Caco-2 (cell line): ENCODE measurements at regions not wholly inside any gene's neighbourhood (a gene's known extent, or its start where the extent isn't known, plus 50 kb on each side); places are given as distances from the start of the nearest gene placed in this dataset.

Source experiments
- BruUV-seq: library from RNA; stranded (reverse); fragments of 400-500 nt; replicated peaks from 2 replicates; lab custom pipeline; 2021; lab: Mats Ljungman, UMichigan
- CTCF ChIA-PET: fragments of 300-600 bp; sonication (Branson Sonifier 250); formaldehyde crosslinking; loops from one replicate; lab custom pipeline; 2022; ENCODE audit warnings: antibody characterized with exemption; lab: Charles Lee
- POLR2A ChIA-PET: fragments of 300-600 bp; sonication (Branson Sonifier 250); formaldehyde crosslinking; loops from one replicate; lab custom pipeline; 2022; ENCODE audit warnings: antibody characterized with exemption; lab: Charles Lee
- DNase-seq, 2 experiments: peaks; one replicate each; pipeline versions ENCODE4 v3.0.0 to v3.0.0-alpha.2; 2020 to 2022
- H3K27me3 ChIP-seq: replicated peaks from 2 replicates; pipeline ENCODE4 v1.6.0; 2011; ENCODE audit warnings: low read length; ENCODE audit not compliant: control insufficient read depth, insufficient read depth
- H3K36me3 ChIP-seq: 2 replicates; pipeline ENCODE4 v1.5.1; 2011; ENCODE audit warnings: low read length; ENCODE audit not compliant: control insufficient read depth, insufficient read depth
- H3K4me1 ChIP-seq: fragments of 250-450 bp; sonication (Bioruptor Pico); 2 replicates; pipeline ENCODE4 v1.5.1; 2020; ENCODE audit warnings: mild to moderate bottlenecking
- H3K4me3 ChIP-seq: 2 replicates; pipeline ENCODE4 v1.5.1; 2011; ENCODE audit warnings: low read depth, mild to moderate bottlenecking, control low read depth, low read length
- H3K9me3 ChIP-seq: fragments of 250-450 bp; sonication (Bioruptor Pico); 2 replicates; pipeline ENCODE4 v1.5.1; 2020; ENCODE audit warnings: mild to moderate bottlenecking, moderate library complexity
- H3K27ac Mint-ChIP-seq: one replicate; pipeline ENCODE4 v1.8.0; 2022; ENCODE audit warnings: mixed read lengths; ENCODE audit not compliant: unreplicated experiment
- H3K27me3 Mint-ChIP-seq: one replicate; pipeline ENCODE4 v1.8.0; 2022; ENCODE audit warnings: mixed read lengths; ENCODE audit not compliant: insufficient read depth, unreplicated experiment
- H3K36me3 Mint-ChIP-seq: one replicate; pipeline ENCODE4 v1.8.0; 2022; ENCODE audit warnings: mild to moderate bottlenecking, mixed read lengths; ENCODE audit not compliant: insufficient read depth, unreplicated experiment
- H3K4me1 Mint-ChIP-seq: one replicate; pipeline ENCODE4 v1.8.0; 2022; ENCODE audit warnings: low read depth, mixed read lengths; ENCODE audit not compliant: unreplicated experiment
- H3K4me3 Mint-ChIP-seq: one replicate; pipeline ENCODE4 v1.8.0; 2022; ENCODE audit warnings: mild to moderate bottlenecking, moderate library complexity, mixed read lengths; ENCODE audit not compliant: unreplicated experiment
- H3K9me3 Mint-ChIP-seq: one replicate; pipeline ENCODE4 v1.8.0; 2022; ENCODE audit warnings: mixed read lengths; ENCODE audit not compliant: unreplicated experiment
- intact Hi-C: fragments of 100-400 bp; cut with micrococcal nuclease; formaldehyde crosslinking; loops from one replicate; pipeline ENCODE4 v1.10.0; 2022; ENCODE audit not compliant: unreplicated experiment
- TF ChIP-seq, protein P1 (sequence below), 2 experiments: fragments of 200-600 bp in 1 of 2; IDR thresholded peaks; 1 replicate in 1 of 2; 2 replicates in 1 of 2; pipeline versions ENCODE4 v1.5.1 to v1.8.0; 2011 to 2022; ENCODE audit warnings: antibody characterized with exemption in 1 of 2, control low read depth in 1 of 2, inconsistent platforms in 1 of 2, low read depth in 1 of 2, low read length in 1 of 2, mild to moderate bottlenecking in 1 of 2, moderate library complexity in 1 of 2; ENCODE audit not compliant: insufficient read depth in 1 of 2, severe bottlenecking in 1 of 2, unreplicated experiment in 1 of 2

DNA sequence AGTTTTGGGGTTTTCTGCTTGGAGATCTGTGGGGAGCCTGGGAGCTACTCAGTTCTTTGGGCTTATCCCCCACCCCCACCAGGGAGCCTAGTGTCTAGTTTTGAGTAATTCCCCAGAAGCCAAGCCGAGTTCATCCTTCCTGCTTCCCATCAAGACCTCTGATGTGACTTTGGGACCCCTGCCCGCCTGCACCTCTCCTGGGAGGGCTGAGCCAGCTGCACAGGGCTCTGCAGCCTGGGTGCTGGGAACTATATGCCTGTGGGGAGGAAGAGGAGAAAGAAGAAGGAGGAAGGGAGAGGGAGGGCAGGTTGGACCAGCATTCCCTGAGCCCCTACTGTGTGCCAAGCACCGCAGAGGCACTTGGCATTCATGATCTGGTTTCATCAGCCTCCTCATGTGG lies 178.9 kb downstream of the TMEM132E start:
- Histone ChIP-seq H3K4me1 (no peaks in the 10 kb centered on the region), H3K9me3 (no peaks in the 10 kb centered on the region), H3K4me3 (no peak overlapping the region), H3K36me3 (no peaks in the 10 kb centered on the region), H3K27me3 (no peaks in the 10 kb centered on the region; the same call in 1 of the 2 replicates)
- Mint-ChIP-seq H3K4me1 (no peaks in the 10 kb centered on the region), H3K4me3 (no peak overlapping the region), H3K27ac (no peak overlapping the region), H3K36me3 (no peaks in the 10 kb centered on the region), H3K9me3 (no peaks in the 10 kb centered on the region), H3K27me3 (peaks cover 22% of the 10 kb centered on the region)
- intact Hi-C loops = no loop called here
- CTCF ChIA-PET = no interaction called here
- DNase-seq = peak in 1 of 2 experiments; percentile 14
- no TSS peak for BruUV-seq
- TF ChIP-seq, protein P1, sequence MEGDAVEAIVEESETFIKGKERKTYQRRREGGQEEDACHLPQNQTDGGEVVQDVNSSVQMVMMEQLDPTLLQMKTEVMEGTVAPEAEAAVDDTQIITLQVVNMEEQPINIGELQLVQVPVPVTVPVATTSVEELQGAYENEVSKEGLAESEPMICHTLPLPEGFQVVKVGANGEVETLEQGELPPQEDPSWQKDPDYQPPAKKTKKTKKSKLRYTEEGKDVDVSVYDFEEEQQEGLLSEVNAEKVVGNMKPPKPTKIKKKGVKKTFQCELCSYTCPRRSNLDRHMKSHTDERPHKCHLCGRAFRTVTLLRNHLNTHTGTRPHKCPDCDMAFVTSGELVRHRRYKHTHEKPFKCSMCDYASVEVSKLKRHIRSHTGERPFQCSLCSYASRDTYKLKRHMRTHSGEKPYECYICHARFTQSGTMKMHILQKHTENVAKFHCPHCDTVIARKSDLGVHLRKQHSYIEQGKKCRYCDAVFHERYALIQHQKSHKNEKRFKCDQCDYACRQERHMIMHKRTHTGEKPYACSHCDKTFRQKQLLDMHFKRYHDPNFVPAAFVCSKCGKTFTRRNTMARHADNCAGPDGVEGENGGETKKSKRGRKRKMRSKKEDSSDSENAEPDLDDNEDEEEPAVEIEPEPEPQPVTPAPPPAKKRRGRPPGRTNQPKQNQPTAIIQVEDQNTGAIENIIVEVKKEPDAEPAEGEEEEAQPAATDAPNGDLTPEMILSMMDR (IDR thresholded peaks at IDR 0.05; ENCODE audit: insufficient read depth in 1 of 2, low read depth in 1 of 2, low read length in 1 of 2, severe bottlenecking in 1 of 2, unreplicated experiment in 1 of 2) = no peak
- POLR2A ChIA-PET = no interaction called here

GRCh38 chr17:34757611-34758010 lies 178.2 kb downstream of the TMEM132E start:
- TF ChIP-seq, protein P1 (IDR thresholded peaks at IDR 0.05; ENCODE audit: insufficient read depth in 1 of 2, low read depth in 1 of 2, low read length in 1 of 2, severe bottlenecking in 1 of 2, unreplicated experiment in 1 of 2) = no peak
- no TSS peak for BruUV-seq
- ChIA-PET CTCF (no interaction called here), POLR2A (no interaction called here)
- Histone ChIP-seq H3K4me3 (no peak overlapping the region), H3K27me3 (no peaks in the 10 kb centered on the region; the same call in 1 of the 2 replicates), H3K9me3 (no peaks in the 10 kb centered on the region), H3K4me1 (no peaks in the 10 kb centered on the region), H3K36me3 (no peaks in the 10 kb centered on the region)
- intact Hi-C loops = no loop called here
- Mint-ChIP-seq H3K4me3 (no peak overlapping the region), H3K9me3 (no peaks in the 10 kb centered on the region), H3K27ac (no peak overlapping the region), H3K27me3 (peaks cover 19% of the 10 kb centered on the region), H3K36me3 (no peaks in the 10 kb centered on the region), H3K4me1 (no peaks in the 10 kb centered on the region)
- DNase-seq = peak in 1 of 2 experiments; percentile 7

- intact Hi-C loops = no loop called here
- H3K4me1 Mint-ChIP-seq = no peaks in the 10 kb centered on the region
- H3K36me3 ChIP-seq = no peaks in the 10 kb centered on the region
- H3K4me3 Mint-ChIP-seq = no peak overlapping the region
- H3K27me3 ChIP-seq = no peaks in the 10 kb centered on the region; the same call in 1 of the 2 replicates
- peaks cover 22% of the 10 kb centered on the region for H3K27me3 Mint-ChIP-seq
- H3K27ac Mint-ChIP-seq = no peak overlapping the region
- CTCF ChIA-PET = no interaction called here
- no peaks in the 10 kb centered on the region for H3K4me1 ChIP-seq
- H3K9me3 Mint-ChIP-seq = no peaks in the 10 kb centered on the region
- TF ChIP-seq, protein P1 (IDR thresholded peaks at IDR 0.05; ENCODE audit: insufficient read depth in 1 of 2, low read depth in 1 of 2, low read length in 1 of 2, severe bottlenecking in 1 of 2, unreplicated experiment in 1 of 2) = no peak
- no peaks in the 10 kb centered on the region for H3K9me3 ChIP-seq
- POLR2A ChIA-PET = no interaction called here
- no peak overlapping the region for H3K4me3 ChIP-seq
- H3K36me3 Mint-ChIP-seq = no peaks in the 10 kb centered on the region
- DNase-seq = no peak
- no TSS peak for BruUV-seq
Measured at GRCh38 chr17:34757106-34757505, 177.7 kb downstream of the TMEM132E start.
